ENCODE measurements at regions not wholly inside any gene's neighbourhood (a gene's known extent, or its start where the extent isn't known, plus 50 kb on each side); places are given as distances from the start of the nearest gene placed in this dataset.

DNA sequence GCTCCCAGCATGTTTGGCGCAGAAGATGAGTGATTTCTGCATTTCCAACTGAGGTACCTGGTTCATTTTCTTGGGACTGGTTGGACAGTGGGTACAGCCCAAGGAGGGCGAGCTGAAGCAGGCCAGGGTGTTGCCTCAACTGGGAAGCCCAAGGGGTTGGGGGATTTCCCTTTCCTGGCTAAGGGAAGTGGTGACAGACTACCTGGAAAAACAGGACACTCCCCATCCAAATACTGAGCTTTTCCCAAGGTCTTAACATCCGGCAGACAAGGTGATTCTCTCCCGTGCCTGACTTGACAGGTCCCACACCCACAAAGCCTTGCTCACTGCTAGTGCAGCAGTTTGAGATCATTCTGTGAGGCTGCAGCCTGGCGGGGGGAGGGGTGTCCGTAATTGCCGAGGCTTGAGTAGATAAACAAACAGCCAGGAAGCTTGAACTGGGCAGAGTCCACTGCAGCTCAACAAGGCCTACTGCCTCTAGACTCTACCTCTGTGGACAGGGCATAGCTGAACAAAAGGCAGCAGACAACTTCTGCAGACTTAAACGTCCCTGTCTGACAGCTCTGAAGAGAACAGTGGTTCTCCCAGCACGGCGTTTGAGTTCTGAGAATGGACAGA, 307.7 kb upstream of the ARSJ start:
- DNase-seq (ENCODE audit: insufficient read length, low spot score): no peak
- FAIRE-seq: no peak
- TF ChIP-seq TAF1 (IDR thresholded peaks at IDR 0.05; ENCODE audit: low read depth, low read length): no peak
- TF ChIP-seq POLR2A (IDR thresholded peaks at IDR 0.05; ENCODE audit: low read depth, low read length): no peak

DNA sequence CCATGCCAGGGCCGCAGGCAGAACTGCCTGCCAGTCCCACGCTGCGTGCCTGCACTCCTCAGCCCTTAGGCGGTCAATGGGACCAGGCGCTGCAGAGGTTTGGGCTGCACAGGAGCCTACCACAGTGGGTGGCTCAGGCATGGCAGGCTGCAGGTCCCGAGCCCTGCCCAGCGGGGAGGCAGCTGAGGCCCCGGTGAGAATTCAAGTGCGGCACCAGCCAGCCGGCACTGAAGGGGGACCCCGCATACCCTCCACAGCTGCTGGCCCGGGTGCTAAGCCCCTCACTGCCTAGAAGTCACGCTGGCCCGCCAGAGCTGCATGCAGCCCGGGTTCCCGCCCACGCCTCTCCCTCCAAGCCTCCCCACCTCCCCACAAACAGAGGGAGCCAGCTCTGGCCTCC, 302.5 kb upstream of the UGT8 start:
- DNase-seq (ENCODE audit: insufficient read length, low spot score) (no peak), FAIRE-seq (no peak)
- TF ChIP-seq POU2F2 (IDR thresholded peaks at IDR 0.05; ENCODE audit: low read depth, low read length): no peak

DNA sequence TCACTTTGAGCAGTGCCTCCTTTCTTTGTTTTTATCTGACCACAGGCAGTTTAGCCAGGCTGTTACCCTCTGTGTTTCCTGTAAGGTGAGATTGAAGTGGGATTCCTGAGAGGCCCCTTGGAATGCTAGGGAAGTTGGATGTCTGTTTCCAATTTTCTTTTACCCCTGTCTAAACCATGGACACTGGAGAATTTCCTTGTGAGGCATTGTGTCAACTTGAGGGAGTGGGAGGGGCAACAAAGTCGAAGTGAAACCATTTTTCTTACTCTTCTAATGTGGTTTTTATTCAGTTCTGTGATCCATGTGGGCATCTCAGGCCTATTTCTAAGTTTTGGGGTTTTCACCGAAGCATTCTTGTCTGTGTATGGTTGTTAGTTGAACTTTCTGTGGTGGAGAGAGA, 296.1 kb upstream of the UGT8 start:
- no peak for DNase-seq (ENCODE audit: insufficient read length, low spot score)
- FAIRE-seq: no peak
- TF ChIP-seq POU2F2 (IDR thresholded peaks at IDR 0.05; ENCODE audit: low read depth, low read length): no peak
- TF ChIP-seq SPI1 (IDR thresholded peaks at IDR 0.05; ENCODE audit: low read depth, low read length): no peak
- TF ChIP-seq PAX5 (IDR thresholded peaks at IDR 0.05; ENCODE audit: insufficient read depth, low read length, severe bottlenecking): no peak
- TF ChIP-seq TAF1 (IDR thresholded peaks at IDR 0.05; ENCODE audit: low read depth, low read length): no peak
- no peak for TF ChIP-seq POLR2A (IDR thresholded peaks at IDR 0.05; ENCODE audit: low read depth, low read length)
- TF ChIP-seq POLR2AphosphoS5 (IDR thresholded peaks at IDR 0.05; ENCODE audit: low read depth, low read length): no peak

DNA sequence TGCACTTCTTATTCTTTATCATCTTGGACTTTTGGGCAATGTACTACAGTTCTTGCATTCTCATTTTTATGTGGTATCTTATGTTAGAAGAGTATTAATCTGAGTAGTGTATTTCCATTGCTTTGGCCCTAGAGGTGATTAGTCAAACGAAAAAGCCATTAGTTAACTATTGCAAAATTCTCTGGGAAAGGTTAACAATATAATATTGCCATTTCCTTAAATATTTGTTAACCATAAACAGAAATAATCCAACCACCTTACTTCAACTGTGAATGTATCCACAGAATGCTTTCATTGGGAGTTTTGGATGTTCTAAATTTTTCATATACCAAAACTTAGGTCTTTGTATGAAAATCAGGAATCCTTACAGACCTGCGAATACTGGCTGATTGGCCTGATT, 294.6 kb upstream of the UGT8 start:
- TF ChIP-seq POLR2AphosphoS5 (IDR thresholded peaks at IDR 0.05; ENCODE audit: low read depth, low read length): no peak
- no peak for TF ChIP-seq TAF1 (IDR thresholded peaks at IDR 0.05; ENCODE audit: low read depth, low read length)
- TF ChIP-seq PAX5 (IDR thresholded peaks at IDR 0.05; ENCODE audit: insufficient read depth, low read length, severe bottlenecking): no peak
- TF ChIP-seq POLR2A (IDR thresholded peaks at IDR 0.05; ENCODE audit: low read depth, low read length): no peak
- no peak for TF ChIP-seq POU2F2 (IDR thresholded peaks at IDR 0.05; ENCODE audit: low read depth, low read length)
- TF ChIP-seq SPI1 (IDR thresholded peaks at IDR 0.05; ENCODE audit: low read depth, low read length): no peak
- FAIRE-seq: no peak
- DNase-seq (ENCODE audit: insufficient read length, low spot score): no peak

DNA sequence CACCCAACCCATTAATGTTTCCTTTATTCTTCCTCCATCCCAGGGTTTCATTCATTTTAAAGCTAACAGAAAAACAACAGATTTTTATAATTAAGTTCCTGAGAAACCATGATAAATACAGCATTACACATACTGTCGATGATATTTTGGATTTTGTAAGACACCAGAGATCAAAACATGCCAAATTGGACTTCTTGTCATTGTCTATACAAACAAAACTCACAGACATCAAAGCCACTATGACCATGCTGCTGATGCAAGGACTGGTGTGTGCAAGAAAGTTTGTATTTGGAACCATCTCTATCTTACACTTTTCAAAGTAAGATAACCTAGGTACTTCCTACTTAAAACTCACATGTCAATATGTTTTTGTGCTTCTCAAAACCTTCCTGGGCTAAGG, 294.0 kb upstream of the UGT8 start:
- TF ChIP-seq POLR2AphosphoS5 (IDR thresholded peaks at IDR 0.05; ENCODE audit: low read depth, low read length) (no peak), SPI1 (IDR thresholded peaks at IDR 0.05; ENCODE audit: low read depth, low read length) (no peak), PAX5 (IDR thresholded peaks at IDR 0.05; ENCODE audit: insufficient read depth, low read length, severe bottlenecking) (no peak), POLR2A (IDR thresholded peaks at IDR 0.05; ENCODE audit: low read depth, low read length) (no peak), TAF1 (IDR thresholded peaks at IDR 0.05; ENCODE audit: low read depth, low read length) (no peak)
- FAIRE-seq (no peak), DNase-seq (ENCODE audit: insufficient read length, low spot score) (no peak)

DNA sequence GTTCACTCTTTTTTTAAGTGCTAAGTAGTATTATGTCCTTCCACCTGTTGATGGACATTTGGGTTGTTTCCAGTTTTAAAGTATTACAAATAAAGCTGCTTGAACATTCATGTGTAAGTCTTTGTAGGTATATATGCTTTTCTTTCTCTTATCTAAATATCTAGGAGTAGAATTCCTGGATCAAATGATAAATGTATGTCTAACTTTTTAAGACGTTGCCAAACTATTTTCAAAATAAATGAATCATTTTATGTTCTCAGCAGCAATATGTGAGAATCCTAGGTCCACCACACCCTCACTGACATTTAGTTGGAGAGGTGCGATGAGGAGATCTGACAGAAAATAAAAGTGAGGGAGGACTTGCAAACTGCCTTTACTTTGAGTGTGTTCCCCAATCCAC, 291.7 kb upstream of the UGT8 start:
- no peak for FAIRE-seq
- no peak for DNase-seq (ENCODE audit: insufficient read length, low spot score)
- TF ChIP-seq POLR2AphosphoS5 (IDR thresholded peaks at IDR 0.05; ENCODE audit: low read depth, low read length): no peak
- no peak for TF ChIP-seq SPI1 (IDR thresholded peaks at IDR 0.05; ENCODE audit: low read depth, low read length)
- TF ChIP-seq PAX5 (IDR thresholded peaks at IDR 0.05; ENCODE audit: insufficient read depth, low read length, severe bottlenecking): no peak
- TF ChIP-seq POLR2A (IDR thresholded peaks at IDR 0.05; ENCODE audit: low read depth, low read length): no peak
- no peak for TF ChIP-seq TAF1 (IDR thresholded peaks at IDR 0.05; ENCODE audit: low read depth, low read length)
- TF ChIP-seq POU2F2 (IDR thresholded peaks at IDR 0.05; ENCODE audit: low read depth, low read length): no peak

DNA sequence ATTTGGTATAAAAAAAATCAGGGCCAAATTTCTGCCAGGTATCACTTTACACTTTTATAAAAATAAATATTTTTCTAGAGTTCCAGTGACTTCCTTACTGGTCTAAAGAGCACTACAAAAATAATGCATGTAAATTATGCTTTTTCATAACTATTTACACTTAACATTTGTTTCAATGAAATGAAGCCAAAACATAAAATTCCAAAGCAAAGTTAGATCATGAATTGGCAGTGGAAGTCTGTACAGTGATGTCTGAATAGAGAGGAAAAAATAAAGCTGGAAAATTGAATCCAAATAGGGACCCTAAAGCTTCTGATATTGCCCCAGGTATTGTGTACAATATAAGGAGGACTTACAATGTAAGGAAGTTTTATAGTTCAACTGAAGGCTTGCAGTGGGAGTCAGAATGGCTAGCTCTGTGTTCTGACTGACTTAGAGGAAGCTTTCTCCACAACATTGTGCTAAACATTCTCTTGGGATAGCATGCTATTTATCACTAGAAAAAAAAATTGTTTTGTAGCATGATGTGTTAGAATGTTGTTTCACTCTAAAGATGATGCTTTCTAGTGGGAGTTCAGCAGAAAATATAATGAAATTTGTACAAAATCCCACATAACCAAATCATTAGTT, 288.2 kb upstream of the UGT8 start:
- TF ChIP-seq POLR2AphosphoS5 (IDR thresholded peaks at IDR 0.05; ENCODE audit: low read depth, low read length): no peak
- no peak for TF ChIP-seq TAF1 (IDR thresholded peaks at IDR 0.05; ENCODE audit: low read depth, low read length)
- no peak for TF ChIP-seq POLR2A (IDR thresholded peaks at IDR 0.05; ENCODE audit: low read depth, low read length)
- TF ChIP-seq POU2F2 (IDR thresholded peaks at IDR 0.05; ENCODE audit: low read depth, low read length): no peak
- TF ChIP-seq SPI1 (IDR thresholded peaks at IDR 0.05; ENCODE audit: low read depth, low read length): no peak
- no peak for TF ChIP-seq PAX5 (IDR thresholded peaks at IDR 0.05; ENCODE audit: insufficient read depth, low read length, severe bottlenecking)
- DNase-seq (ENCODE audit: insufficient read length, low spot score): no peak
- no peak for FAIRE-seq

DNA sequence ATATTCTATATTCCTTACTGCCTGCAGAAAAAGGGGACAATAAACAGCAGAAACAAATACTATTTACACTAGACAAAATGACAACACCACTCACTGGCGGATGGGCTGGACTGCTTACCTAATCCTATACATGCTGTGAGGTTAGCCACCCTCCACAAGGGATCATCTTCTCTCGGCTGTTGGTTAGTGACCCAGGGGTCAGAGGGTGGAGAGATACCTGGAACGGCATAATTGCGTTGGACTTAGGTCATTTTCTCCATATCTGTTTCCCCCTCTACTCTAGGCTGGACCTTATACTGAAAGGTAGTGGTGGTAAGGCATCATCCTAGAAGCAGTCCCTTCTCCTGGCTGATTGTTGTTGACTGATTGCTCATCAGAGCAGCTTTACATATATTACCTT, 286.8 kb upstream of the UGT8 start:
- DNase-seq (ENCODE audit: insufficient read length, low spot score): no peak
- FAIRE-seq: no peak
- no peak for TF ChIP-seq POU2F2 (IDR thresholded peaks at IDR 0.05; ENCODE audit: low read depth, low read length)
- no peak for TF ChIP-seq POLR2AphosphoS5 (IDR thresholded peaks at IDR 0.05; ENCODE audit: low read depth, low read length)
- no peak for TF ChIP-seq POLR2A (IDR thresholded peaks at IDR 0.05; ENCODE audit: low read depth, low read length)
- TF ChIP-seq TAF1 (IDR thresholded peaks at IDR 0.05; ENCODE audit: low read depth, low read length): no peak
- no peak for TF ChIP-seq PAX5 (IDR thresholded peaks at IDR 0.05; ENCODE audit: insufficient read depth, low read length, severe bottlenecking)
- no peak for TF ChIP-seq SPI1 (IDR thresholded peaks at IDR 0.05; ENCODE audit: low read depth, low read length)

DNA sequence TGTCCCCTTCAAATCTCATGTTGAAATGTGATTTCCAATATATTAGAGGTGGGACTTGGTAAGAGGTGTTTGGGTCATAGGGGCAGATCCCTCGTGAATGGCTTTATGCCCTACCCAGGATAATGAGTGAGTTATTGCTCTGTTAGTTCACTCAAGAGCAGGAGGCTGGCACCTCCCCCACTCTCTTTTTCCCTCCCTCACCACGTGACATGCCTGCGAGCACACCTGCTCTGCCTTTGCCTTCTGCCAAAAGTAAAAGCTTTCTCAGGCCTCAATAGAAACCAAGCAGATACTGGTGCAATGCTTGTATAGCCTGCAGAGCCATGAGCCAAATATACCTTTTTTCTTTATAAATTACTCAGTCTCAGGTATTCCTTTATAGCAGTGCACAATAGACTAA, 286.3 kb upstream of the UGT8 start:
- FAIRE-seq: no peak
- TF ChIP-seq PAX5 (IDR thresholded peaks at IDR 0.05; ENCODE audit: insufficient read depth, low read length, severe bottlenecking): no peak
- TF ChIP-seq POLR2A (IDR thresholded peaks at IDR 0.05; ENCODE audit: low read depth, low read length): no peak
- TF ChIP-seq SPI1 (IDR thresholded peaks at IDR 0.05; ENCODE audit: low read depth, low read length): no peak
- TF ChIP-seq POLR2AphosphoS5 (IDR thresholded peaks at IDR 0.05; ENCODE audit: low read depth, low read length): no peak
- no peak for TF ChIP-seq TAF1 (IDR thresholded peaks at IDR 0.05; ENCODE audit: low read depth, low read length)
- TF ChIP-seq POU2F2 (IDR thresholded peaks at IDR 0.05; ENCODE audit: low read depth, low read length): no peak
- DNase-seq (ENCODE audit: insufficient read length, low spot score): no peak

DNA sequence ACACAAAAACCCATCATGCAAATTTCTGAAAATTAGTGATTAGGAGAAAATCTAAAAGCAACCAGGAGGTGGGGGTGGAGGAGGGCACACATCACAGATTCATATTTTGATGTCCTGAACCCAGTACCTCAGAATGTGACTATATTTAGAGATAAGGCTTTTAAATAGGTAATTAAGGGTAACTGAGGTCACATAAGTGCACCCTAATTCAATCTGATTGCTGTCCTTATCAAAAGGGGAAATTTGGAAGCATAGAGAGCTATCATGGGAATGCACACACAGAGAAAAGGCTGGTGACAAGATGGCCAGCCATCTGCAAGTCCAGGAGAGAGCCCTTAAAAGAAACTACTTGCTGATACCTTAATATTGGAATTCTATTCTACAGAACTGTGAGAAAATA, 281.8 kb upstream of the UGT8 start:
- TF ChIP-seq POLR2A (IDR thresholded peaks at IDR 0.05; ENCODE audit: low read depth, low read length) (no peak), POLR2AphosphoS5 (IDR thresholded peaks at IDR 0.05; ENCODE audit: low read depth, low read length) (no peak), SPI1 (IDR thresholded peaks at IDR 0.05; ENCODE audit: low read depth, low read length) (no peak), TAF1 (IDR thresholded peaks at IDR 0.05; ENCODE audit: low read depth, low read length) (no peak), PAX5 (IDR thresholded peaks at IDR 0.05; ENCODE audit: insufficient read depth, low read length, severe bottlenecking) (no peak), POU2F2 (IDR thresholded peaks at IDR 0.05; ENCODE audit: low read depth, low read length) (no peak)
- DNase-seq (ENCODE audit: insufficient read length, low spot score) (no peak), FAIRE-seq (no peak)

Data from GM12891 (cell line).